GM19035 (cell line): ENCODE measurements at regions not wholly inside any gene's neighbourhood (a gene's known extent, or its start where the extent isn't known, plus 50 kb on each side); places are given as distances from the start of the nearest gene placed in this dataset.
A peak's percentile ranks its signal among the peaks of the same experiment; 100 is the strongest.

Source experiments
- ATAC-seq: cut with Tn5 transposase; IDR thresholded peaks from one replicate; pipeline ENCODE4 v1.9.1; 2021; ENCODE audit not compliant: unreplicated experiment

- ATAC-seq, result no peak
Measured at GRCh38 chr9:26191711-26192110, 513.5 kb upstream of the TUSC1 start.

GRCh38 chr9:26181836-26182235, 503.6 kb upstream of the TUSC1 start:
- no peak for ATAC-seq

- no peak for ATAC-seq
Measured at GRCh38 chr9:26176628-26177027, 498.4 kb upstream of the TUSC1 start.

- no peak for ATAC-seq
Measured at GRCh38 chr9:26175264-26175663, 497.0 kb upstream of the TUSC1 start.

- no peak for ATAC-seq
Measured at GRCh38 chr9:26172301-26172700, 494.1 kb upstream of the TUSC1 start.

GRCh38 chr9:26171691-26172090, 493.4 kb upstream of the TUSC1 start:
- no peak for ATAC-seq

- ATAC-seq, result no peak
Measured at GRCh38 chr9:26170190-26170589, 491.9 kb upstream of the TUSC1 start.

GRCh38 chr9:26169708-26170107, 491.5 kb upstream of the TUSC1 start:
- no peak for ATAC-seq

GRCh38 chr9:26166537-26166936, 488.3 kb upstream of the TUSC1 start:
- no peak for ATAC-seq

GRCh38 chr9:26165426-26165825, 487.2 kb upstream of the TUSC1 start:
- no peak for ATAC-seq

- no peak for ATAC-seq
Measured at GRCh38 chr9:26163931-26164330, 485.7 kb upstream of the TUSC1 start.

- ATAC-seq, result no peak
Measured at GRCh38 chr9:26159575-26160392, 481.5 kb upstream of the TUSC1 start.

GRCh38 chr9:26158631-26159150, 480.4 kb upstream of the TUSC1 start:
- ATAC-seq, result no peak

- peak; percentile 79 for ATAC-seq
Measured at GRCh38 chr9:26157411-26157810, 479.2 kb upstream of the TUSC1 start.

- ATAC-seq, result no peak
Measured at GRCh38 chr9:26152350-26152749, 474.1 kb upstream of the TUSC1 start.

- no peak for ATAC-seq
Measured at GRCh38 chr9:26148128-26148527, 469.9 kb upstream of the TUSC1 start.

- no peak for ATAC-seq
Measured at GRCh38 chr9:26145938-26146337, 467.7 kb upstream of the TUSC1 start.

- no peak for ATAC-seq
Measured at GRCh38 chr9:26142631-26143030, 464.4 kb upstream of the TUSC1 start.

- ATAC-seq, result no peak
Measured at GRCh38 chr9:26142201-26142600, 464.0 kb upstream of the TUSC1 start.

GRCh38 chr9:26133537-26133936, 455.3 kb upstream of the TUSC1 start:
- no peak for ATAC-seq

- no peak for ATAC-seq
Measured at GRCh38 chr9:26132746-26133312, 454.6 kb upstream of the TUSC1 start.

- no peak for ATAC-seq
Measured at GRCh38 chr9:26131886-26132285, 453.6 kb upstream of the TUSC1 start.
